ENCODE measurements at regions not wholly inside any gene's neighbourhood (a gene's known extent, or its start where the extent isn't known, plus 50 kb on each side); places are given as distances from the start of the nearest gene placed in this dataset.
"Not testable (repeated sequence)": the region's sequence is repeated elsewhere in the genome, so short reads cannot be mapped to it uniquely, and the experiment has no call there.

DNA sequence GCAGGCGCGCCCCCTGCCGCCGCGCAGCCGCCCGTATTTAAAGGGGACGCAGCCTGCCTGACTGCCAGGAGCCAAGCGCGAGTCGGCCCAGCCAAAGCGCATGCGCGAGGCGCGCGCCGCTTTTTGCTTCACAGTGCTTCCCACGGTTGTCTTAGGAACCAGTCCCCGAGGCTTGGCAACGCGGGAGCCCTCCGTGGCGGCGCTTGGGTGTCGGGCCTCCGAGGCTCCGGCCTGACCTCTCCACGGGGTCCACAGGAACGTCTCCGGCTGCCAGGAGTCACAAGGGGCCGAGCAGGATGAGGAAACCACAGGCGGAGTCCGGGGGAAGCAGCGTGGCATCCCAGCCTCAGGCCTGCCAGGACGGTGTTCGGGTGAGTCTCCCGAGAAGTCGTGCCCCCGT is 706.7 kb downstream of the KCNJ18 start:
- DNase-seq (ENCODE audit: low spot score in 2 of 2); FAIRE-seq: not testable (repeated sequence)

- FAIRE-seq; DNase-seq (ENCODE audit: low spot score in 2 of 2): not testable (repeated sequence)
These were observed 712.8 kb downstream of the KCNJ18 start for GRCh38 chr17:22405080-22405479.

- DNase-seq (ENCODE audit: low spot score in 2 of 2) (no peak), FAIRE-seq (no peak)
These were observed 716.9 kb downstream of the KCNJ18 start for GRCh38 chr17:22409160-22409751.

DNA sequence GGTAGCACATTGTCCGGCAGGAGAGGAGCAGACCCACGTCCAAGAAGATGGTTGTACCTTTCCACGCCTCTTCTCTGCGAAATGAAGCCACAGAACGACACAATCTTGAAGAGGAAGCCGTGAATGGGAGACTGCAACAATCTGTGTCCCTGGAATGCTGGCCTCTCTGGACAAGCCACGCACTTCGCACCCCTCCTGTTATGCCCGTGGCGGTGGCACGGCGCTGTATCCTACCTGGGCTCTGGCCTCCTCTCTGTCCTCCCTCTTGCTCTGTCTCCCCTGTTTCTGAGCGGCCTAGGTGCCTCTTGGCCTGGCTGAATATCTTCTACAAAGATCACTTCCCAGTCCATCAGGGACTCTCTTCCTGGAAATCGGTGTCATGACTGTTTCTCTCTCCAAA is 717.8 kb downstream of the KCNJ18 start:
- DNase-seq (ENCODE audit: low spot score in 2 of 2) = no peak

DNA sequence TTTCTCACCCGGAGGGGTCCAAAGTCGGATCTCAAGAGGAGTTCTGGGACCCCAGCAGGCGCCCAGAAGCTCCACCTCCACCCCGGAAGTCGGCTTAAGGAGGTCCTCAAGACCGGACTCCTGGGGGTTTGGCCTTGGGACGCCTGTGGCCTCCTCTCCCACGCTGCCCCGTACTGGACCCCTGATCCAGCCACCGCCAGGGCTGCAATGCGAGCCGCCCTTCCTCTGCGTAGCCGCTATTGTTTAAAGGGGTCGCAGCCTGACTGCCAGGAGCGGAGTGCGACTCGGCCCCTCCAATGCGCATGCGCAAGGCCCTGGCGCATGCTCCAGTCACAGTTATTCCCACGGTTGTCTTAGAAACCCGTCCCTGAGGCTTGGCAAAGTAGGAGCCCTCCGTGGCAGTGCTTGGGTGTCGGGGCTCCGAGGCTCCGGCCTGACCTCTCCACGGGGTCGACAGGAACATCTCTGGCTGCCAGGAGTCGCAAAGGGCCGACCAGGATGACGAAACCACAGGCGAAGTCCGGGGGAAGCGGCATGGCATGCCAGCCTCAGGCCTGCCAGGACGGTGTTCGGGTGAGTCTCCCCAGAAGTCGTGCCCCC is 719.0 kb downstream of the KCNJ18 start:
- no peak for DNase-seq (ENCODE audit: low spot score in 2 of 2)

More for the DNA sequence above, 717.8 kb downstream of the KCNJ18 start:
- FAIRE-seq = no peak

DNA sequence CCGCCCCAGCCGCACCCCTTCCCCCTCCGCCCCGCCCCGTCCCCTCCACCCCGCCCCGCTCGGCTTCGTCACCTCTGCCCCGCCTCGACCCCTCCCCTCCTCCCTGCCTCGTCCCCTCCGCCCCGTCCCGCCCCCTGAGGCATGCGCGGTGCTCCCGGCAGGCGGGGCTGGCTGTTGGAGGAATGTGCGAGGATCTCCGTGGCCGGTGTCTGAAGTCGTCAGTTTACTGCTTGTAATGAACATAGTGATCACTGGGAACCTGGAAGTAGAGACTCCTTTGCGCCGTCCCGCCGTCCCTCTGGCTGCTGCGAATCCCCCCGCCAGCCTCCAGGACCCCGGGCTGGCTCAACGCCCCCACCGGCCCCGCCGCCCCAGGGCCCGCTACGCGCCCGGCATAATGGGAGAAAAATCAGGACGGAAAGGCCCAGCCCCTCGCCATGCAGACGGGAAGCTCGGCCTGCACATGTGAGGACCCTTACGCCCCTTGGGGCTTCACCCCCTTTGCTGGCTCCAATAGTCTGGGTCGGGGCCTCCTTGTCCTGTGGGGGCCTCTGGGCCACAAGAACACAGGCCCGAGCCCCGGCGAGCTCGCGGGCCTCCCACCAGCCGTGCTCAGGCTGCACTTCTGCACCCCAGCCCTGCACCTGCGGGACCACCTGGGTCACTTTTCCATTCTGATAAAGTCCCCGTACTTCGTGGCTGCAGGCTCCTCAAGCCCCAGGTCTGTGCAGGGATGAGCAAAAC is 743.1 kb downstream of the KCNJ18 start:
- FAIRE-seq = no peak
- no peak for DNase-seq (ENCODE audit: low spot score in 2 of 2)

More for the DNA sequence above, 719.0 kb downstream of the KCNJ18 start:
- FAIRE-seq = no peak

DNA sequence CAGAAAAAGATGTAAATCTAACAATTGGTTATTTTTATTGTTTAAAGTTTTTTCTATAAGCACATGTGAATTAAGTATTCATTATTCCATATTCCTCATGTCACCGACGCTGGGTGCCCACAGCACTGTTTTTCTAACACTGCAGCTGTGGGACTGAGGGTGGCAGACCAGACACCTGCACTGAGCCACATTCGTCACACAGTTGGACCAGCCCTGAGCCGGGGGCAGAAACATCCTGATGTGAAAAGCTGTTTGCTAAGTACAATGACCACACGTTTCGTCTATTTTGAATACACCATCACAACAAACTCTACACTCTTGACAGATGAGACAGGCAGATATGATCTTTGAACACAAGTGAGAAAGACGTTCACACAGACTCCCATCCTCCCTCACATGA is 749.5 kb downstream of the KCNJ18 start:
- no peak for FAIRE-seq

GRCh38 chr17:22443061-22443460 is 750.7 kb downstream of the KCNJ18 start:
- no peak for FAIRE-seq
- no peak for DNase-seq (ENCODE audit: low spot score in 2 of 2)

More for the DNA sequence above, 749.5 kb downstream of the KCNJ18 start:
- no peak for DNase-seq (ENCODE audit: low spot score in 2 of 2)

- no peak for DNase-seq (ENCODE audit: low spot score in 2 of 2)
- no peak for FAIRE-seq
These were observed 760.9 kb downstream of the KCNJ18 start for GRCh38 chr17:22453181-22453580.

GRCh38 chr17:22454070-22454999 is 762.0 kb downstream of the KCNJ18 start:
- no peak for FAIRE-seq

GRCh38 chr17:22459331-22459952 is 767.1 kb downstream of the KCNJ18 start:
- DNase-seq (ENCODE audit: low spot score in 2 of 2) = no peak
- no peak for FAIRE-seq

More at GRCh38 chr17:22454070-22454999, 762.0 kb downstream of the KCNJ18 start:
- DNase-seq (ENCODE audit: low spot score in 2 of 2) = no peak

DNA sequence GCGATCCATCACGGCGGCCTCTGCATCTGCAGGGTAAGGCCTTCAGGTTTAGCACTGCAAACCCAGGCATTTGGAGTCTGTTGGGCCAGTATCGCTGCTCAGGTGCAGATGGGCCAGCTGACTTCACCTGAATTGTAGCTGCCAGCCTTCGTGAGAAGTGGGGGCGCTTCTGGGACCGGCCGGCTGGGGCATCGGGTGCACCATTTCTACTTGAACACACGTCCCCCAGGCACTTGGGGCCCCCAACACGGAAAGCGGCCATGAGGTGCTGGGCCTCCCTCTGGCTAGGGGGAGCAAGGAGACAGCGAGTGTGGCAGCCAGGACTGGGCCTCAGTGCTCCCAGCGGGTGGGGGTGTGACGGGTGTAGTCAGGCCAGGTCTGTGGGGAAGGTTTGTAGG is 767.6 kb downstream of the KCNJ18 start:
- FAIRE-seq (no peak), DNase-seq (ENCODE audit: low spot score in 2 of 2) (no peak)

- FAIRE-seq (no peak), DNase-seq (ENCODE audit: low spot score in 2 of 2) (no peak)
These were observed 768.2 kb downstream of the KCNJ18 start for GRCh38 chr17:22460461-22461063.

- DNase-seq (ENCODE audit: low spot score in 2 of 2) = no peak
- no peak for FAIRE-seq
These were observed 769.3 kb downstream of the KCNJ18 start for GRCh38 chr17:22461460-22462145.

GRCh38 chr17:22462461-22462860 is 770.1 kb downstream of the KCNJ18 start:
- no peak for FAIRE-seq
- DNase-seq (ENCODE audit: low spot score in 2 of 2) = no peak

DNA sequence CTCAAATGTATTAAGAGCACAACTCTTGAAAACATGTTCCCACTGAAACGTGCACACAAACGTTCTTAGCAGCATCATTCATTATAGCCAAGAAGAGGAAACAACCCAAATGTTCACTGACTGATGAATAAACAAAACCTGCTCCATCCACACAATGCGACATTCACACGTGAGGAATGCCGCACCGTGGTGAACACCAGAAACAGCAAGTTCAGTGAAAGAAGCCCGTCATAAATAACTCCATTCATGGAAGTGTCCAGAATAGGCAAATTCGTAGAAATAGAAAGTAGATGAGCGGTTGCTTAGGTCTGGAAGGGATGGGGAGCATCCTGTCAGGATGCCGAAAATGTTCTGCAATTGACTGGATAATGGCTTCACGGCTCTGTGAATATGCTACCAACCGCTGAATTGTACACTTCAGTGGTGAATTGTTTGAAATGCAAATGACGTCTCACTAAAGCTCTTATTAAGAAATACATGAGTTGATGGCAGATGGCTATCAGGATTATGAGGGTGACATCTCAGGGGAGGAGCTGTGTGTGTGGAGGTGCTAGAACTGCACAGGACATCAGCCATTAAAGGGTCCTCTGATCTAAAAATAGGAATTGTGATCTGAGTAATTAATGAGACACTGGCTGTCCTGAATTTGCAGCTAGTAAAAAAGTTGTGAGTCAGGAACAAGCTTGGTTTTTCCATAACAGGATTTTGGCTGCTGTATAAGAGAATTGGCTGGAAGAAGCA is 771.0 kb downstream of the KCNJ18 start:
- DNase-seq (ENCODE audit: low spot score in 2 of 2) (no peak), FAIRE-seq (no peak)

DNA sequence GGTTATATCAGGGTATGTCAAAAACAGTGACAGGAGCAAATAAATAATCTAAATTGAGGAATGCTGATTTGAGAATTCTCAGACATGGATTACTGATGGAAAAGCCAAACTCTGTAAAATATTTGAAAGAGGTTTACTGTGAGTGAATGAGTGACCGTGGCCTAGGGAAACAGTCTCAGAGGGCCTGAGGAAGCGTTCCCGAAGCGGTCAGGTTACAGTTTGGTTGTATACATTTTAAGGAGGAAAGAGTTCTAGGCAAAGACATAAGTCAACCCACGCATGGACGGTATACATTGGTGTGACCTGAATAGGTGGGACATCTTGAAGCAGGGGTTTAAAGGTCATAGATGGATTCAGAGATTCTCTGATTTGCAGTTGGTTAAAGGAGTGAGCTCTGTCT is 771.7 kb downstream of the KCNJ18 start:
- no peak for FAIRE-seq
- DNase-seq (ENCODE audit: low spot score in 2 of 2) = no peak

DNA sequence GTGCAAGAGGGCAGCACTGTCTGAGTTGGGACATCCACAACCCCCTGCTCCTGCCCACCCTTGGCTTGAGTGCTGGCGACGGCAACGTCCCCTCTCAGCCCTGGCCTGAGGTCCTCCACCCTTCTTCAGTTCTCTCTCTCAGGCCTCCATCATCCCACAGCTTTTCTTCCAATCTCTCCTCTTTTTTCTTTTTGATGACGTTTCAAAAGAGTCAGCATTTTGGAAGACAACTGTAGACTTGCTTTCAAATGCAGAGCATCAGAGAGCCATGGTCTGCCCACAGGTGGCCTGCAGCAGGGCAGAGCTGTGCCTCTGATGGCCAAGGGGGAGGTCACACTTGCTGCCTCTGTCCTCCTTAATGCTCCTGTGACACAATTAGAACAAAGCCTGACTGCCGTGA is 775.4 kb downstream of the KCNJ18 start:
- no peak for DNase-seq (ENCODE audit: low spot score in 2 of 2)
- no peak for FAIRE-seq
